KBM-7 (cell line): ENCODE measurements at regions not wholly inside any gene's neighbourhood (a gene's known extent, or its start where the extent isn't known, plus 50 kb on each side); places are given as distances from the start of the nearest gene placed in this dataset.
"Not testable (repeated sequence)": the region's sequence is repeated elsewhere in the genome, so short reads cannot be mapped to it uniquely, and the experiment has no call there.

Source experiments
- DNase-seq: peaks from one replicate; pipeline ENCODE4 v3.0.0-alpha.2; 2015
- in situ Hi-C: fragments of 300-500 bp; cut with MboI; formaldehyde crosslinking; loops from 2 replicates; pipeline ENCODE4 v1.14.3; 2020; ENCODE audit warnings: low sequenced_read_pairs, low pct_unique_long_range_greater_than_20kb, mixed read lengths

GRCh38 chr14:50013198-50013918 is 103.0 kb downstream of the VCPKMT start:
- DNase-seq, result no peak

GRCh38 chr14:50013934-50014333 is 102.4 kb downstream of the VCPKMT start:
- in situ Hi-C loops, result no loop called here
- no peak for DNase-seq

More at GRCh38 chr14:50013198-50013918, 103.0 kb downstream of the VCPKMT start:
- in situ Hi-C loops, result no loop called here

- in situ Hi-C loops, result no loop called here
- DNase-seq, result no peak
Observed at GRCh38 chr14:50014809-50015430, 101.5 kb downstream of the VCPKMT start.

- in situ Hi-C loops, result no loop called here
- DNase-seq, result no peak
Observed at GRCh38 chr14:50015716-50016115, 100.7 kb downstream of the VCPKMT start.

- in situ Hi-C loops, result no loop called here
- no peak for DNase-seq
Observed at GRCh38 chr14:50018201-50018932, 98.0 kb downstream of the VCPKMT start.

GRCh38 chr14:50018933-50019210 is 97.5 kb downstream of the VCPKMT start:
- in situ Hi-C loops, result no loop called here

GRCh38 chr14:50020184-50020583 is 96.2 kb downstream of the VCPKMT start:
- in situ Hi-C loops, result no loop called here
- no peak for DNase-seq

More at GRCh38 chr14:50018933-50019210, 97.5 kb downstream of the VCPKMT start:
- DNase-seq, result no peak

GRCh38 chr14:50020799-50021198 is 95.6 kb downstream of the VCPKMT start:
- in situ Hi-C loops, result no loop called here
- no peak for DNase-seq

GRCh38 chr14:50021261-50022031 is 94.9 kb downstream of the VCPKMT start:
- in situ Hi-C loops, result no loop called here
- DNase-seq, result no peak

GRCh38 chr14:50022661-50023060 is 93.7 kb downstream of the VCPKMT start:
- in situ Hi-C loops, result no loop called here
- no peak for DNase-seq

GRCh38 chr14:50023671-50024490 is 92.5 kb downstream of the VCPKMT start:
- in situ Hi-C loops, result no loop called here
- no peak for DNase-seq

GRCh38 chr14:50025073-50025472 is 91.3 kb downstream of the VCPKMT start:
- in situ Hi-C loops, result no loop called here
- no peak for DNase-seq

GRCh38 chr14:50025776-50026175 is 90.6 kb downstream of the VCPKMT start:
- no peak for DNase-seq
- in situ Hi-C loops, result no loop called here

GRCh38 chr14:50026396-50026795 is 90.0 kb downstream of the VCPKMT start:
- DNase-seq, result no peak
- in situ Hi-C loops, result no loop called here

- in situ Hi-C loops, result no loop called here
- no peak for DNase-seq
Observed at GRCh38 chr14:50027816-50028215, 88.6 kb downstream of the VCPKMT start.

- in situ Hi-C loops, result no loop called here
Observed at GRCh38 chr14:50028458-50028857, 87.9 kb downstream of the VCPKMT start.

GRCh38 chr14:50030036-50030435 is 86.3 kb downstream of the VCPKMT start:
- no peak for DNase-seq

More at GRCh38 chr14:50028458-50028857, 87.9 kb downstream of the VCPKMT start:
- DNase-seq, result no peak

GRCh38 chr14:50030911-50031310 is 85.5 kb downstream of the VCPKMT start:
- in situ Hi-C loops, DNase-seq: not testable (repeated sequence)

More at GRCh38 chr14:50030036-50030435, 86.3 kb downstream of the VCPKMT start:
- in situ Hi-C loops, result no loop called here
